ENCODE measurements at regions not wholly inside any gene's neighbourhood (a gene's known extent, or its start where the extent isn't known, plus 50 kb on each side); places are given as distances from the start of the nearest gene placed in this dataset.
A peak's percentile ranks its signal among the peaks of the same experiment; 100 is the strongest.

GRCh38 chr2:49801898-49802450 lies 647.7 kb upstream of the FSHR start:
- H3K4me1 Mint-ChIP-seq = no peaks in the 10 kb centered on the region
- ChIA-PET POLR2A (no interaction called here), CTCF (no interaction called here)
- intact Hi-C loops (cut with DNase I, micrococcal nuclease) = no loop called here
- no peaks in the 10 kb centered on the region for H3K27me3 Mint-ChIP-seq
- no peak overlapping the region for H3K27ac Mint-ChIP-seq
- no peak for ATAC-seq
- no peak overlapping the region for H3K4me3 Mint-ChIP-seq
- H3K9me3 Mint-ChIP-seq (ENCODE audit: low read depth) = peaks cover 7% of the 10 kb centered on the region
- DNase-seq = no peak
- no peaks in the 10 kb centered on the region for H3K36me3 Mint-ChIP-seq (ENCODE audit: low read depth)

GRCh38 chr2:49798570-49798969 lies 644.3 kb upstream of the FSHR start:
- Mint-ChIP-seq H3K27ac (no peak overlapping the region), H3K36me3 (ENCODE audit: low read depth) (no peaks in the 10 kb centered on the region), H3K4me1 (no peaks in the 10 kb centered on the region), H3K4me3 (no peak overlapping the region), H3K9me3 (ENCODE audit: low read depth) (peaks cover 7% of the 10 kb centered on the region), H3K27me3 (no peaks in the 10 kb centered on the region)
- ChIA-PET CTCF (no interaction called here), POLR2A (no interaction called here)
- intact Hi-C loops (cut with DNase I, micrococcal nuclease) = no loop called here
- DNase-seq (no peak), ATAC-seq (no peak)

- ChIA-PET CTCF (no interaction called here), POLR2A (no interaction called here)
- no peak overlapping the region for H3K27ac Mint-ChIP-seq
- no peaks in the 10 kb centered on the region for H3K27me3 Mint-ChIP-seq
- ATAC-seq (no peak), DNase-seq (no peak)
- no peak overlapping the region for H3K4me3 Mint-ChIP-seq
- H3K9me3 Mint-ChIP-seq (ENCODE audit: low read depth) = peaks cover 3% of the 10 kb centered on the region
- intact Hi-C loops (cut with DNase I, micrococcal nuclease) = no loop called here
- H3K4me1 Mint-ChIP-seq = no peaks in the 10 kb centered on the region
- no peaks in the 10 kb centered on the region for H3K36me3 Mint-ChIP-seq (ENCODE audit: low read depth)
Measured at GRCh38 chr2:49796266-49796665, 642.0 kb upstream of the FSHR start.

GRCh38 chr2:49794396-49794795 lies 640.1 kb upstream of the FSHR start:
- Mint-ChIP-seq H3K36me3 (ENCODE audit: low read depth) (no peaks in the 10 kb centered on the region), H3K4me3 (no peak overlapping the region), H3K27me3 (no peaks in the 10 kb centered on the region), H3K9me3 (ENCODE audit: low read depth) (peaks cover 3% of the 10 kb centered on the region), H3K27ac (no peak overlapping the region), H3K4me1 (no peaks in the 10 kb centered on the region)
- ChIA-PET CTCF (no interaction called here), POLR2A (no interaction called here)
- ATAC-seq (no peak), DNase-seq (no peak)
- intact Hi-C loops (cut with DNase I, micrococcal nuclease) = no loop called here

- CTCF ChIA-PET = no interaction called here
- POLR2A ChIA-PET = no interaction called here
- intact Hi-C loops (cut with DNase I, micrococcal nuclease) = no loop called here
- H3K27me3 Mint-ChIP-seq = no peaks in the 10 kb centered on the region
- peaks cover 5% of the 10 kb centered on the region for H3K9me3 Mint-ChIP-seq (ENCODE audit: low read depth)
- no peaks in the 10 kb centered on the region for H3K4me1 Mint-ChIP-seq
- no peak for ATAC-seq
- H3K27ac Mint-ChIP-seq = no peak overlapping the region
- H3K4me3 Mint-ChIP-seq = no peak overlapping the region
- no peak for DNase-seq
- H3K36me3 Mint-ChIP-seq (ENCODE audit: low read depth) = no peaks in the 10 kb centered on the region
Measured at GRCh38 chr2:49788300-49788699, 634.0 kb upstream of the FSHR start.

GRCh38 chr2:49780949-49781348 lies 626.6 kb upstream of the FSHR start:
- ChIA-PET POLR2A (no interaction called here), CTCF (no interaction called here)
- no peaks in the 10 kb centered on the region for H3K36me3 Mint-ChIP-seq (ENCODE audit: low read depth)
- no peak overlapping the region for H3K27ac Mint-ChIP-seq
- intact Hi-C loops (cut with DNase I, micrococcal nuclease) = no loop called here
- DNase-seq (no peak), ATAC-seq (no peak)
- H3K9me3 Mint-ChIP-seq (ENCODE audit: low read depth) = no peaks in the 10 kb centered on the region
- H3K4me1 Mint-ChIP-seq = no peaks in the 10 kb centered on the region
- no peaks in the 10 kb centered on the region for H3K27me3 Mint-ChIP-seq
- H3K4me3 Mint-ChIP-seq = no peak overlapping the region

- intact Hi-C loops (cut with DNase I, micrococcal nuclease) = loop anchor here in 1 of 2 experiments (5.0 kb wide), 1 partner anchor 370 kb away; no protein-coding TSS in a partner anchor
- no peak for DNase-seq
- Mint-ChIP-seq H3K36me3 (ENCODE audit: low read depth) (no peaks in the 10 kb centered on the region), H3K27ac (no peak overlapping the region), H3K4me1 (no peaks in the 10 kb centered on the region), H3K27me3 (no peaks in the 10 kb centered on the region), H3K4me3 (no peak overlapping the region), H3K9me3 (ENCODE audit: low read depth) (no peaks in the 10 kb centered on the region)
- no peak for ATAC-seq
- CTCF ChIA-PET = no interaction called here
- POLR2A ChIA-PET = no interaction called here
Measured at GRCh38 chr2:49772299-49772970, 618.1 kb upstream of the FSHR start.

- Mint-ChIP-seq H3K27ac (no peak overlapping the region), H3K36me3 (ENCODE audit: low read depth) (no peaks in the 10 kb centered on the region), H3K4me3 (no peak overlapping the region), H3K27me3 (no peaks in the 10 kb centered on the region), H3K4me1 (no peaks in the 10 kb centered on the region), H3K9me3 (ENCODE audit: low read depth) (no peaks in the 10 kb centered on the region)
- DNase-seq = peak; percentile 21
- ATAC-seq = no peak
- intact Hi-C loops (cut with DNase I, micrococcal nuclease) = loop anchor here in 1 of 2 experiments (5.0 kb wide), 1 partner anchor 371 kb away; no protein-coding TSS in a partner anchor
- POLR2A ChIA-PET = no interaction called here
- CTCF ChIA-PET = interaction anchor here (1.0 kb wide), 1 partner anchor 373 kb away, joined by 3 read pairs; no protein-coding TSS in a partner anchor
Measured at GRCh38 chr2:49770919-49771318, 616.6 kb upstream of the FSHR start.

- no peaks in the 10 kb centered on the region for H3K27me3 Mint-ChIP-seq
- ChIA-PET POLR2A (no interaction called here), CTCF (no interaction called here)
- H3K36me3 Mint-ChIP-seq (ENCODE audit: low read depth) = no peaks in the 10 kb centered on the region
- intact Hi-C loops (cut with DNase I, micrococcal nuclease) = no loop called here
- no peak overlapping the region for H3K4me3 Mint-ChIP-seq
- H3K9me3 Mint-ChIP-seq (ENCODE audit: low read depth) = no peaks in the 10 kb centered on the region
- DNase-seq (no peak), ATAC-seq (no peak)
- no peak overlapping the region for H3K27ac Mint-ChIP-seq
- H3K4me1 Mint-ChIP-seq = no peaks in the 10 kb centered on the region
Measured at GRCh38 chr2:49767316-49767715, 613.0 kb upstream of the FSHR start.

- intact Hi-C loops (cut with DNase I, micrococcal nuclease) = no loop called here
Measured at GRCh38 chr2:49755777-49756176, 601.5 kb upstream of the FSHR start.

GRCh38 chr2:49754381-49754780 lies 600.1 kb upstream of the FSHR start:
- no peaks in the 10 kb centered on the region for H3K4me1 Mint-ChIP-seq
- DNase-seq (no peak), ATAC-seq (no peak)
- no peaks in the 10 kb centered on the region for H3K36me3 Mint-ChIP-seq (ENCODE audit: low read depth)
- peaks cover 3% of the 10 kb centered on the region for H3K9me3 Mint-ChIP-seq (ENCODE audit: low read depth)
- POLR2A ChIA-PET = no interaction called here
- H3K27me3 Mint-ChIP-seq = peaks cover 3% of the 10 kb centered on the region
- CTCF ChIA-PET = no interaction called here
- H3K27ac Mint-ChIP-seq = no peak overlapping the region
- intact Hi-C loops (cut with DNase I, micrococcal nuclease) = no loop called here
- no peak overlapping the region for H3K4me3 Mint-ChIP-seq

More at GRCh38 chr2:49755777-49756176, 601.5 kb upstream of the FSHR start:
- CTCF ChIA-PET = no interaction called here
- Mint-ChIP-seq H3K4me3 (no peak overlapping the region), H3K27ac (no peak overlapping the region), H3K9me3 (ENCODE audit: low read depth) (no peaks in the 10 kb centered on the region), H3K27me3 (no peaks in the 10 kb centered on the region), H3K36me3 (ENCODE audit: low read depth) (no peaks in the 10 kb centered on the region), H3K4me1 (no peaks in the 10 kb centered on the region)
- ATAC-seq (no peak), DNase-seq (no peak)
- POLR2A ChIA-PET = no interaction called here

GRCh38 chr2:49753344-49753985 lies 599.1 kb upstream of the FSHR start:
- Mint-ChIP-seq H3K9me3 (ENCODE audit: low read depth) (peaks cover 3% of the 10 kb centered on the region), H3K27me3 (peaks cover 3% of the 10 kb centered on the region), H3K4me3 (no peak overlapping the region), H3K4me1 (no peaks in the 10 kb centered on the region), H3K27ac (no peak overlapping the region), H3K36me3 (ENCODE audit: low read depth) (no peaks in the 10 kb centered on the region)
- ChIA-PET POLR2A (no interaction called here), CTCF (no interaction called here)
- intact Hi-C loops (cut with DNase I, micrococcal nuclease) = no loop called here
- DNase-seq = no peak
- ATAC-seq = no peak

Measured in activated CD4-positive, alpha-beta T cell treated with anti-CD3 and anti-CD28 coated beads for 36 hours (primary cell).